OCI-LY7 (cell line): ENCODE measurements at regions not wholly inside any gene's neighbourhood (a gene's known extent, or its start where the extent isn't known, plus 50 kb on each side); places are given as distances from the start of the nearest gene placed in this dataset.

Experiments
- EZH2phosphoT487 ChIP-seq: fragments of 200-600 bp; sonication (generic); IDR thresholded peaks from 2 replicates; pipeline ENCODE4 v1.6.1; 2018; ENCODE audit warnings: low read depth, borderline replicate concordance, mild to moderate bottlenecking, mixed run types, antibody characterized with exemption, low read length, moderate library complexity, mixed read lengths
- TF ChIP-seq, protein P1 (sequence below): fragments of 200-600 bp; sonication (generic); conservative IDR thresholded peaks from 2 replicates; pipeline ENCODE4 v1.5.1; 2014; ENCODE audit warnings: mild to moderate bottlenecking, antibody characterized with exemption, low read length, moderate library complexity, mixed read lengths

DNA sequence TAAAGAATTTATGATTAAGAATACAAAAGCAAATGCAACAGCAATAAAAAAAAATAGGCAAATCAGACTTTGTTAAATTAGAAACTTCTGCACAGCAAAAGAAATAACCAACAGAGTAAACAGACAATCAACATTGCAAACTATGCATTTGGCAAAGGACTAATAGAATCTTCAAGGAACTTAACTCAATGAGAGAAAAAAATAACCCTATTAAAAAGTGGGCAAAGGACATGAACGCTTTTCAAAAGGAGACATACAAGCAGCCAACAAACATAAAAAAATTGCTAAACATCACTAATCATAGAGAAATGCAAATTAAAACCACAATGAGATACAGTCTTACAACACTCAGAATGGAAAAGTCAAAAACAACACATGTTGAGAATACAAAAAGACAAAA is 166.0 kb upstream of the DSEL start:
- TF ChIP-seq, protein P1, sequence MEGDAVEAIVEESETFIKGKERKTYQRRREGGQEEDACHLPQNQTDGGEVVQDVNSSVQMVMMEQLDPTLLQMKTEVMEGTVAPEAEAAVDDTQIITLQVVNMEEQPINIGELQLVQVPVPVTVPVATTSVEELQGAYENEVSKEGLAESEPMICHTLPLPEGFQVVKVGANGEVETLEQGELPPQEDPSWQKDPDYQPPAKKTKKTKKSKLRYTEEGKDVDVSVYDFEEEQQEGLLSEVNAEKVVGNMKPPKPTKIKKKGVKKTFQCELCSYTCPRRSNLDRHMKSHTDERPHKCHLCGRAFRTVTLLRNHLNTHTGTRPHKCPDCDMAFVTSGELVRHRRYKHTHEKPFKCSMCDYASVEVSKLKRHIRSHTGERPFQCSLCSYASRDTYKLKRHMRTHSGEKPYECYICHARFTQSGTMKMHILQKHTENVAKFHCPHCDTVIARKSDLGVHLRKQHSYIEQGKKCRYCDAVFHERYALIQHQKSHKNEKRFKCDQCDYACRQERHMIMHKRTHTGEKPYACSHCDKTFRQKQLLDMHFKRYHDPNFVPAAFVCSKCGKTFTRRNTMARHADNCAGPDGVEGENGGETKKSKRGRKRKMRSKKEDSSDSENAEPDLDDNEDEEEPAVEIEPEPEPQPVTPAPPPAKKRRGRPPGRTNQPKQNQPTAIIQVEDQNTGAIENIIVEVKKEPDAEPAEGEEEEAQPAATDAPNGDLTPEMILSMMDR: no peak
- no peak for TF ChIP-seq EZH2phosphoT487
